22Rv1 (cell line): ENCODE measurements at regions not wholly inside any gene's neighbourhood (a gene's known extent, or its start where the extent isn't known, plus 50 kb on each side); places are given as distances from the start of the nearest gene placed in this dataset.

Source experiments
- H3K27ac ChIP-seq: fragments of 450-650 bp; 2 replicates; pipeline ENCODE4 v1.5.1; 2017
- CTCF ChIP-seq: fragments of 450-650 bp; IDR thresholded peaks from 2 replicates; pipeline ENCODE4 v1.5.1; 2017; ENCODE audit warnings: mild to moderate bottlenecking
- ZFX ChIP-seq: fragments of 450-650 bp; IDR thresholded peaks from 2 replicates; pipeline ENCODE4 v1.6.1; 2017; ENCODE audit warnings: antibody characterized with exemption, borderline replicate concordance

GRCh38 chr6:74167976-74168375 lies 472.0 kb downstream of the CD109 start:
- no peak overlapping the region for H3K27ac ChIP-seq
- no peak for TF ChIP-seq ZFX
- TF ChIP-seq CTCF: no peak

GRCh38 chr6:74167511-74167910 lies 471.5 kb downstream of the CD109 start:
- no peak overlapping the region for H3K27ac ChIP-seq
- TF ChIP-seq CTCF: no peak
- TF ChIP-seq ZFX: no peak

- TF ChIP-seq ZFX (no peak), CTCF (no peak)
- H3K27ac ChIP-seq: no peak overlapping the region
Observed at GRCh38 chr6:74166849-74167248, 470.8 kb downstream of the CD109 start.

- no peak overlapping the region for H3K27ac ChIP-seq
- no peak for TF ChIP-seq CTCF
- no peak for TF ChIP-seq ZFX
Observed at GRCh38 chr6:74161380-74161779, 465.4 kb downstream of the CD109 start.

- no peak overlapping the region for H3K27ac ChIP-seq
- TF ChIP-seq ZFX: no peak
- TF ChIP-seq CTCF: no peak
Observed at GRCh38 chr6:74152096-74152675, 456.2 kb downstream of the CD109 start.

- TF ChIP-seq CTCF (no peak), ZFX (no peak)
- no peak overlapping the region for H3K27ac ChIP-seq
Observed at GRCh38 chr6:74145931-74146330, 449.9 kb downstream of the CD109 start.

- no peak overlapping the region for H3K27ac ChIP-seq
- TF ChIP-seq ZFX (no peak), CTCF (no peak)
Observed at GRCh38 chr6:74137911-74138310, 441.9 kb downstream of the CD109 start.
